Endodermal cell (in vitro differentiated cells): ENCODE measurements at regions not wholly inside any gene's neighbourhood (a gene's known extent, or its start where the extent isn't known, plus 50 kb on each side); places are given as distances from the start of the nearest gene placed in this dataset.
A peak's percentile ranks its signal among the peaks of the same experiment; 100 is the strongest.

ENCODE experiments used
- DNase-seq: peaks from one replicate; pipeline ENCODE4 v3.0.0-alpha.2; 2017
- H3K27ac ChIP-seq: 2 replicates; pipeline ENCODE4 v1.5.1; 2013; ENCODE audit warnings: mild to moderate bottlenecking, low read depth, low read length, moderate library complexity
- H3K27me3 ChIP-seq: 2 replicates; pipeline ENCODE4 v1.6.1; 2013; ENCODE audit warnings: mild to moderate bottlenecking, low read length, moderate library complexity; ENCODE audit not compliant: insufficient read depth, control insufficient read depth, poor library complexity, severe bottlenecking
- H3K36me3 ChIP-seq: 2 replicates; pipeline ENCODE4 v1.7.0; 2013; ENCODE audit warnings: mild to moderate bottlenecking, low read length, moderate library complexity; ENCODE audit not compliant: control insufficient read depth, insufficient read depth
- H3K4me1 ChIP-seq: one replicate; pipeline ENCODE4 v1.7.0; 2013; ENCODE audit warnings: low read length; ENCODE audit not compliant: control insufficient read depth, insufficient read depth
- H3K4me3 ChIP-seq: 2 replicates; pipeline ENCODE4 v1.5.1; 2013; ENCODE audit warnings: mild to moderate bottlenecking, low read length, moderate library complexity
- H3K9ac ChIP-seq: 2 replicates; pipeline ENCODE4 v1.6.1; 2013; ENCODE audit warnings: mild to moderate bottlenecking, low read length, moderate library complexity; ENCODE audit not compliant: poor library complexity, severe bottlenecking; ENCODE audit errors: extremely low read depth
- H3K9me3 ChIP-seq: 2 replicates; pipeline ENCODE4 v1.6.1; 2013; ENCODE audit warnings: mild to moderate bottlenecking, low read length, moderate library complexity; ENCODE audit not compliant: control insufficient read depth
- H3K27ac Mint-ChIP-seq: 2 replicates; pipeline ENCODE4 v1.8.0; 2020; ENCODE audit warnings: mixed read lengths
- H3K27me3 Mint-ChIP-seq: 2 replicates; pipeline ENCODE4 v1.8.0; 2021; ENCODE audit warnings: mild to moderate bottlenecking, mixed read lengths; ENCODE audit not compliant: insufficient read depth
- H3K36me3 Mint-ChIP-seq: 2 replicates; pipeline ENCODE4 v1.8.0; 2020; ENCODE audit warnings: low read depth, mixed read lengths
- H3K4me1 Mint-ChIP-seq: 2 replicates; pipeline ENCODE4 v1.8.0; 2020; ENCODE audit warnings: mixed read lengths
- H3K4me3 Mint-ChIP-seq: 2 replicates; pipeline ENCODE4 v1.8.0; 2020; ENCODE audit warnings: mild to moderate bottlenecking, moderate library complexity, mixed read lengths
- H3K9me3 Mint-ChIP-seq: 2 replicates; pipeline ENCODE4 v1.8.0; 2020; ENCODE audit warnings: mild to moderate bottlenecking, mixed read lengths
- CTCF ChIP-seq: fragments of 200-600 bp; sonication (generic); conservative IDR thresholded peaks from 2 replicates; pipeline ENCODE4 v1.5.0; 2021; ENCODE audit warnings: antibody characterized with exemption, mild to moderate bottlenecking
- WGBS, 2 experiments: methylation state at CpG; one replicate each; pipeline versions ENCODE4 v1.1.5 to v1.1.7; 2013; ENCODE audit warnings: missing lambda C conversion rate in 2 of 2, mixed read lengths in 1 of 2; ENCODE audit not compliant: insufficient coverage in 1 of 2, insufficient read length in 1 of 2; 5-methylcytosine and 5-hydroxymethylcytosine counted together

- no peaks in the 10 kb centered on the region for H3K27me3 Mint-ChIP-seq
- Histone ChIP-seq H3K27me3 (no peaks in the 10 kb centered on the region), H3K4me1 (no peaks in the 10 kb centered on the region), H3K4me3 (no peak overlapping the region), H3K9me3 (peaks cover 1% of the 10 kb centered on the region), H3K9ac (no peak overlapping the region), H3K36me3 (no peaks in the 10 kb centered on the region), H3K27ac (no peak overlapping the region)
- peaks cover 10% of the 10 kb centered on the region for H3K36me3 Mint-ChIP-seq
- H3K4me3 Mint-ChIP-seq: no peak overlapping the region
- no peak for DNase-seq
- H3K9me3 Mint-ChIP-seq: peaks cover under 1% of the 10 kb centered on the region
- no peak for TF ChIP-seq CTCF
- peaks cover 7% of the 10 kb centered on the region for H3K4me1 Mint-ChIP-seq
- no peak overlapping the region for H3K27ac Mint-ChIP-seq
These were observed 443.2 kb downstream of the MAFB start for GRCh38 chr20:40245829-40246228.

- DNase-seq: no peak
- Mint-ChIP-seq H3K36me3 (peaks cover 7% of the 10 kb centered on the region), H3K4me3 (no peak overlapping the region), H3K9me3 (no peaks in the 10 kb centered on the region), H3K4me1 (peaks cover 5% of the 10 kb centered on the region), H3K27ac (no peak overlapping the region), H3K27me3 (no peaks in the 10 kb centered on the region)
- Histone ChIP-seq H3K36me3 (no peaks in the 10 kb centered on the region), H3K9ac (no peak overlapping the region), H3K27ac (no peak overlapping the region), H3K4me1 (no peaks in the 10 kb centered on the region), H3K4me3 (no peak overlapping the region), H3K27me3 (no peaks in the 10 kb centered on the region), H3K9me3 (no peaks in the 10 kb centered on the region)
- no peak for TF ChIP-seq CTCF
- 96 to 97% methylated on average over 4 of the region's 4 CpGs for WGBS, 2 experiments
These were observed 444.8 kb downstream of the MAFB start for GRCh38 chr20:40244286-40244685.

- Histone ChIP-seq H3K4me3 (no peak overlapping the region), H3K9me3 (no peaks in the 10 kb centered on the region), H3K4me1 (no peaks in the 10 kb centered on the region), H3K27ac (peak overlapping the region; percentile 60), H3K27me3 (no peaks in the 10 kb centered on the region), H3K9ac (no peak overlapping the region), H3K36me3 (no peaks in the 10 kb centered on the region)
- WGBS, 2 experiments: 88 to 92% methylated on average over 5 to 9 of the region's 9 CpGs
- no peak for TF ChIP-seq CTCF
- no peak overlapping the region for H3K4me3 Mint-ChIP-seq
- peaks cover 3% of the 10 kb centered on the region for H3K36me3 Mint-ChIP-seq
- DNase-seq: no peak
- H3K27me3 Mint-ChIP-seq: no peaks in the 10 kb centered on the region
- H3K4me1 Mint-ChIP-seq: no peaks in the 10 kb centered on the region
- no peak overlapping the region for H3K27ac Mint-ChIP-seq
- H3K9me3 Mint-ChIP-seq: no peaks in the 10 kb centered on the region
These were observed 447.3 kb downstream of the MAFB start for GRCh38 chr20:40241596-40242343.
